Lower leg skin (tissue), 4 donors: ENCODE measurements at regions not wholly inside any gene's neighbourhood (a gene's known extent, or its start where the extent isn't known, plus 50 kb on each side); places are given as distances from the start of the nearest gene placed in this dataset.

Experiments
- DNase-seq, 2 donors: peaks; one replicate each; pipeline ENCODE4 v3.0.0-alpha.2; 2019; ENCODE audit warnings: low spot score in 2 of 2
- H3K4me3 ChIP-seq: fragments of 200-600 bp; sonication (generic); 2 replicates; pipeline ENCODE4 v1.5.1; 2017; ENCODE audit warnings: mild to moderate bottlenecking, low read depth; ENCODE audit not compliant: poor library complexity, severe bottlenecking
- POLR2A ChIP-seq, 2 donors: fragments of 450-650 bp; IDR thresholded peaks; one replicate each; pipeline ENCODE4 v1.6.1; 2016 to 2017; ENCODE audit warnings: antibody characterized with exemption in 2 of 2, mild to moderate bottlenecking in 1 of 2, moderate library complexity in 1 of 2
- WGBS, 2 donors: methylation state at CpG; one replicate each; pipeline ENCODE4 v1.1.5; 2018; 5-methylcytosine and 5-hydroxymethylcytosine counted together
- intact Hi-C: fragments of 100-400 bp; cut with DNase I; formaldehyde crosslinking; loops from one replicate; pipeline ENCODE4 v1.15.0; 2023; ENCODE audit warnings: low total_unique reads
- TF ChIP-seq, protein P1 (sequence below), 3 donors: fragments of 450-650 bp; IDR thresholded peaks; one replicate each; pipeline ENCODE4 v1.5.1; 2016; ENCODE audit warnings: antibody characterized with exemption in 3 of 3, mild to moderate bottlenecking in 3 of 3, moderate library complexity in 2 of 3

DNA sequence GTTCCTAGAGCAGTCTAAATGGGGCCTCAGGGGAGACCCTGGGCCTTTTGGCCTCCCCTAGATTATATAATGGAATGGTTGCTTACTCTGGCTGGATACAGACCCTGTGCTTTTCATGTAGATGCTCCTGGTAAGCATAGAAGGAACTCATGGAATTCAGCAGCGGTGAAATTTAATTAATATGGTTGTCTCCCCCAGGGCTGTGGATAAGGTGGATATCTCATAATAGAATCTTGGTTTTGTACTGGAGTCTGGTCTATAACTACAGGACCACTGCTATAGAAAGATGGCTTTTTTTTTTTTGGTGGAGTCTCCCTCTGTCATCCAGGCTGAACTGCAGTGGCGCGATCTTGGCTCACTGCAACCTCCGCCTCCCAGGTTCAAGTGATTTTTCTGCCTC lies 84.5 kb downstream of the HRH4 start:
- intact Hi-C loops: no loop called here
- 70 to 88% methylated on average over 4 of the region's 4 CpGs for WGBS, 2 donors

DNA sequence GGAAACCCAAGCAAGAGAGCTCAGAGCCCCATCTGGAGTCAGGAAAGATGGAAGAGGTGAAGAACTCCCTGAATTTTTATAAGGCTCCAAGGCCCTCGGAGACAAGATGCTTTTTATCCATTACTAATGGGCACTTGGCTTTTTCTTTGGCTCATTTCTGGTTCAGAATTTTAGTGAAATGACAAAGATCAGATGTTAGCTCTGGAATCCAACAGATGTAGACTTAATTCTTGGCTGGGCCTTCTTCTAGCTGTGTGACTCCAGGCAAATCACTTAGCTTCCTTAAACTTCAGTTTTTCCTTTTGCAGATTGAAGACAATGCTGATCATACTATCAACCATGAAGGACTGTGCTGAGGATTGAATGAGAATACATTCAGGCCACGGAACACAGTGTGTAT lies 85.2 kb downstream of the HRH4 start:
- DNase-seq: no peak
- 67 to 82% methylated on average over 2 of the region's 2 CpGs for WGBS, 2 donors
- no peak overlapping the region for H3K4me3 ChIP-seq
- TF ChIP-seq POLR2A (IDR thresholded peaks at IDR 0.05): no peak
- TF ChIP-seq, protein P1, sequence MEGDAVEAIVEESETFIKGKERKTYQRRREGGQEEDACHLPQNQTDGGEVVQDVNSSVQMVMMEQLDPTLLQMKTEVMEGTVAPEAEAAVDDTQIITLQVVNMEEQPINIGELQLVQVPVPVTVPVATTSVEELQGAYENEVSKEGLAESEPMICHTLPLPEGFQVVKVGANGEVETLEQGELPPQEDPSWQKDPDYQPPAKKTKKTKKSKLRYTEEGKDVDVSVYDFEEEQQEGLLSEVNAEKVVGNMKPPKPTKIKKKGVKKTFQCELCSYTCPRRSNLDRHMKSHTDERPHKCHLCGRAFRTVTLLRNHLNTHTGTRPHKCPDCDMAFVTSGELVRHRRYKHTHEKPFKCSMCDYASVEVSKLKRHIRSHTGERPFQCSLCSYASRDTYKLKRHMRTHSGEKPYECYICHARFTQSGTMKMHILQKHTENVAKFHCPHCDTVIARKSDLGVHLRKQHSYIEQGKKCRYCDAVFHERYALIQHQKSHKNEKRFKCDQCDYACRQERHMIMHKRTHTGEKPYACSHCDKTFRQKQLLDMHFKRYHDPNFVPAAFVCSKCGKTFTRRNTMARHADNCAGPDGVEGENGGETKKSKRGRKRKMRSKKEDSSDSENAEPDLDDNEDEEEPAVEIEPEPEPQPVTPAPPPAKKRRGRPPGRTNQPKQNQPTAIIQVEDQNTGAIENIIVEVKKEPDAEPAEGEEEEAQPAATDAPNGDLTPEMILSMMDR (IDR thresholded peaks at IDR 0.05): no peak
- intact Hi-C loops: no loop called here

More for the DNA sequence above, 84.5 kb downstream of the HRH4 start:
- H3K4me3 ChIP-seq: no peak overlapping the region
- DNase-seq: no peak
- no peak for TF ChIP-seq POLR2A (IDR thresholded peaks at IDR 0.05)
- TF ChIP-seq, protein P1 (IDR thresholded peaks at IDR 0.05): no peak

DNA sequence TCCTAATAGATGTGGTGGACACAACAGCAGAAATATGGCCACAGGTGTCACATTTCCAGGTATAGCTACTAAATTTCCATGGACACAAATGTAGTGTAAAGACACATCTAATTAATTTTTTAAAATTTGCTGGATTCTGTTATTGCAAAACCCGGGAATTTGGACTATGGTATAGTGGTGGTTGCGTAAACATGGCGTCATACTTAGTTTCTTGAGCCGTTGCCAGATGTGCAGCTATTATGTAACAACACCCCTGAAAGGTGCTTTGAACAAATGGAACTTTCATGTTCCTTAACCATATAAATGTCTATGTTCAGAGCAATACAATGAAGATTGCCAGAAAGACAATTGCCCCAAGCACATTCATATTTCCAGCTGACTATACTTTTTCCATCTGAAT lies 85.9 kb downstream of the HRH4 start:
- DNase-seq: no peak
- intact Hi-C loops: no loop called here
- TF ChIP-seq, protein P1 (IDR thresholded peaks at IDR 0.05): no peak
- no peak for TF ChIP-seq POLR2A (IDR thresholded peaks at IDR 0.05)
- H3K4me3 ChIP-seq: no peak overlapping the region
- WGBS, 2 donors: 60 to 64% methylated on average over 4 of the region's 4 CpGs

DNA sequence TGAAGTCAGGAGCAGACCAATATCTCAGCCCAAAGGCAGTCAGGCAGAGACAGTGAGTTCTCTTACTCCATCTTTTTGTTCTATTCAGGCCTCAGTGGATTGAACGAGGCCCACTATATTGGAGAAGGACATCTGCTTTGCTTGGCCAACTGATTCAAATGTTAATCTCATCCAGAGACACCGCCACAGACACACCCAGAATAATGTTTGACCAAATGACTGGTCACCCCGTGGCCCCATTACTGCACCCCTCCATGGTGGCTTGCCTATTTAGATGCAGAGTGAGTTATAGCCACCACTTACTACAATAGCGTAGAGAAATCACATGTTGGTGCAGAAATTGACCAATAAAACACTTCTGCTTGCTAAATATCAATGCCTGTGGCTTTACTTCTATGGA lies 88.1 kb downstream of the HRH4 start:
- no peak for TF ChIP-seq POLR2A (IDR thresholded peaks at IDR 0.05)
- TF ChIP-seq, protein P1 (IDR thresholded peaks at IDR 0.05): no peak
- intact Hi-C loops: no loop called here
- no peak overlapping the region for H3K4me3 ChIP-seq
- DNase-seq: no peak
- WGBS, 2 donors: 88 to 96% methylated on average over 4 of the region's 4 CpGs

DNA sequence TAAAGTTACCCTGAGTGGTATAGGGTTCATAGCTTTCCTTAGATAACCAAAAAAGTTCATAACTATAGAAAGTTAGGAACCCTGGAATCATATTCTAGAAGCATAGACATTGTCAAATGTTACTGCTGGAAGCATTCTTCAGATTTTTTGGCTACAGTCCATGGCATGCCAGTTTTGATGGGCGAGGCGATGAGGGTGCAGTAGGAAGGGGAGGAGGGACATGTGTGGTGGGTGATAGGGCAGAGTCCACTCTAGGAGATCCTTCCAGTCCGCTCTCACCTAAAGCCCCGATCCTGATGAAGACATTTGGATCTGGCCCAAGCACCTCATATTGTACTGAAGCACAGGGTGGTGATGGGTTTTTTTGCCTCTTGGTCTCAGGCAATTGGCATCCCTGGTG lies 91.8 kb downstream of the HRH4 start:
- no peak for DNase-seq
- intact Hi-C loops: no loop called here
- WGBS, 2 donors: 59 to 72% methylated on average over 4 of the region's 4 CpGs
- no peak overlapping the region for H3K4me3 ChIP-seq
- TF ChIP-seq, protein P1 (IDR thresholded peaks at IDR 0.05): no peak
- TF ChIP-seq POLR2A (IDR thresholded peaks at IDR 0.05): no peak

DNA sequence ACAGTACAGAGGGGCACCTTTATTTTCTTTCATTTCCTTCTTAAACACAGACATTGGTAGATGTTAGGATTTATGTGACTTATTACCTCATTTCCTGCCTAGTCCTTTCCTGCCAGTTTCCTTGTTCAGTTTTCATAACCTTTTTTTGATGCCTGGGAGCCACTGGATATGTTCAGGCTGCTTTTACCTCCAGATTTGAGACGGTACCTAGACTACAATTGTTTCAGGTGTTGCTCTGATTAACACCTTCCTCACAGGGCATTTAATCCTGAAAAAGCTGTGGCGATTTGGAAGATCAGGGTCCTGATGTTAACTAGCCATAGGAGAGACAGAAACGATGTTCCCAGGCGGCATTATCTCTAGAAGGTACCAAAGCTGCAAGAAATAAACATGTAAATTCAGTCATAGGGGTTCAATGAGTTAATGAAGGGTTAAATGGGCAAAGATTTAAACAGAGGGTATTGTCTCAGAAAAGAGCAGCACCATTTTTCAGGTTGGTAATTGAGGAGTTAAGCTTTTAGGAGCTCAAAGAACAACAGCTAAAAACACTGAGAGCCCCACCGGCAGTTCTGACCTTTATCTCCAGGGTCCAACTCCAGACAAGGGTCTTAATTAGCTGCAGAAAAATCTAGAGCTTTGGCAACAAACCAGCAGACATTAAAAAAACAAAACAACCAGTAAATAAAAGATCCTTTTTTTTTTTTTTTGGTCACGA lies 93.3 kb downstream of the HRH4 start:
- 57 to 60% methylated on average over 6 of the region's 6 CpGs for WGBS, 2 donors
- intact Hi-C loops: no loop called here
- H3K4me3 ChIP-seq: no peak overlapping the region
- TF ChIP-seq POLR2A (IDR thresholded peaks at IDR 0.05): no peak
- TF ChIP-seq, protein P1 (IDR thresholded peaks at IDR 0.05): no peak
- no peak for DNase-seq
